ENCODE measurements at regions not wholly inside any gene's neighbourhood (a gene's known extent, or its start where the extent isn't known, plus 50 kb on each side); places are given as distances from the start of the nearest gene placed in this dataset.

GRCh38 chr9:116100711-116101121, 52.9 kb upstream of the PAPPA start:
- H3K36me3 ChIP-seq = no peaks in the 10 kb centered on the region
- H3K4me3 ChIP-seq (ENCODE audit: low read depth, low read length) = no peak overlapping the region
- H3K4me1 ChIP-seq = no peaks in the 10 kb centered on the region
- H3K27me3 ChIP-seq = no peaks in the 10 kb centered on the region
- no peaks in the 10 kb centered on the region for H3K9me3 ChIP-seq
- TF ChIP-seq CTCF (IDR thresholded peaks at IDR 0.05; ENCODE audit: low read depth, low read length) = no peak
- no peak for DNase-seq

- H3K4me3 ChIP-seq (ENCODE audit: low read depth, low read length) = no peak overlapping the region
- no peak for TF ChIP-seq CTCF (IDR thresholded peaks at IDR 0.05; ENCODE audit: low read depth, low read length)
- DNase-seq = no peak
- H3K9me3 ChIP-seq = no peaks in the 10 kb centered on the region
- H3K36me3 ChIP-seq = no peaks in the 10 kb centered on the region
- H3K4me1 ChIP-seq = no peaks in the 10 kb centered on the region
- H3K27me3 ChIP-seq = no peaks in the 10 kb centered on the region
Measured at GRCh38 chr9:116101516-116101915, 52.1 kb upstream of the PAPPA start.

- H3K9me3 ChIP-seq = no peaks in the 10 kb centered on the region
- H3K4me1 ChIP-seq = no peaks in the 10 kb centered on the region
- no peak overlapping the region for H3K4me3 ChIP-seq (ENCODE audit: low read depth, low read length)
- no peaks in the 10 kb centered on the region for H3K36me3 ChIP-seq
- TF ChIP-seq CTCF (IDR thresholded peaks at IDR 0.05; ENCODE audit: low read depth, low read length) = no peak
- no peaks in the 10 kb centered on the region for H3K27me3 ChIP-seq
- no peak for DNase-seq
Measured at GRCh38 chr9:116102596-116102995, 51.0 kb upstream of the PAPPA start.
